Neural cell (in vitro differentiated cells): ENCODE measurements at regions not wholly inside any gene's neighbourhood (a gene's known extent, or its start where the extent isn't known, plus 50 kb on each side); places are given as distances from the start of the nearest gene placed in this dataset.

Experiments
- H2AFZ ChIP-seq: fragments of 200-600, 300-800 bp; sonication (generic), shearing (Covaris generic); 2 replicates; pipeline ENCODE4 v1.6.0; 2014; ENCODE audit warnings: low read depth, mild to moderate bottlenecking, antibody characterized with exemption, low read length, moderate library complexity
- H3F3A ChIP-seq: fragments of 200-600 bp; shearing (Covaris generic); 2 replicates; pipeline ENCODE4 v1.6.1; 2016; ENCODE audit warnings: mild to moderate bottlenecking, moderate library complexity, mixed read lengths, antibody characterized with exemption, low read length; ENCODE audit not compliant: insufficient read depth, poor library complexity, severe bottlenecking
- H3K27ac ChIP-seq: fragments of 200-600, 300-800 bp; sonication (generic), shearing (Covaris generic); 2 replicates; pipeline ENCODE4 v1.5.1; 2014; ENCODE audit warnings: mild to moderate bottlenecking, low read length, moderate library complexity
- H3K27me3 ChIP-seq: fragments of 300-800, 200-600 bp; sonication (generic), shearing (Covaris generic); 2 replicates; pipeline ENCODE4 v1.6.0; 2014; ENCODE audit warnings: mild to moderate bottlenecking, low read depth, low read length, moderate library complexity; ENCODE audit not compliant: insufficient read depth
- H3K36me3 ChIP-seq: fragments of 300-800, 200-600 bp; sonication (generic), shearing (Covaris generic); 2 replicates; pipeline ENCODE4 v1.5.1; 2014; ENCODE audit warnings: mild to moderate bottlenecking, antibody characterized with exemption, low read length, moderate library complexity; ENCODE audit not compliant: insufficient read depth
- H3K4me2 ChIP-seq: fragments of 300-800, 200-600 bp; sonication (generic), shearing (Covaris generic); 2 replicates; pipeline ENCODE4 v1.6.0; 2014; ENCODE audit warnings: mild to moderate bottlenecking, low read length
- H3K4me3 ChIP-seq: fragments of 300-800, 200-600 bp; sonication (generic), shearing (Covaris generic); 2 replicates; pipeline ENCODE4 v1.5.1; 2014; ENCODE audit warnings: mild to moderate bottlenecking, low read length, moderate library complexity
- H3K79me2 ChIP-seq: fragments of 200-600 bp; shearing (Covaris generic); replicated peaks from 2 replicates; pipeline ENCODE4 v1.6.0; 2014; ENCODE audit warnings: mild to moderate bottlenecking, low read length, moderate library complexity; ENCODE audit not compliant: insufficient read depth
- H3K9ac ChIP-seq: fragments of 300-800, 200-600 bp; sonication (generic), shearing (Covaris generic); 2 replicates; pipeline ENCODE4 v1.6.1; 2016; ENCODE audit warnings: mild to moderate bottlenecking, low read length, mixed read lengths
- H3K9me2 ChIP-seq: fragments of 200-600 bp; shearing (Covaris generic); 2 replicates; pipeline ENCODE4 v1.6.1; 2016; ENCODE audit warnings: mild to moderate bottlenecking, low read length, mixed read lengths; ENCODE audit not compliant: insufficient read depth
- H3K9me3 ChIP-seq: fragments of 200-600, 300-800 bp; sonication (generic), shearing (Covaris generic); 2 replicates; pipeline ENCODE4 v1.6.1; 2016; ENCODE audit warnings: mild to moderate bottlenecking, mixed run types, low read length, moderate library complexity, mixed read lengths
- H4K20me1 ChIP-seq: fragments of 200-600 bp; shearing (Covaris generic); 2 replicates; pipeline ENCODE4 v1.6.1; 2016; ENCODE audit warnings: mild to moderate bottlenecking, mixed run types; ENCODE audit not compliant: insufficient read depth
- EP300 ChIP-seq: fragments of 450-650 bp; conservative IDR thresholded peaks from 2 replicates; pipeline ENCODE4 v1.6.1; 2014; ENCODE audit warnings: antibody characterized with exemption, mild to moderate bottlenecking, moderate library complexity; ENCODE audit not compliant: poor library complexity, severe bottlenecking
- EZH2 ChIP-seq: fragments of 200-600, 300-800 bp; shearing (Covaris generic), sonication (generic); IDR thresholded peaks from 2 replicates; pipeline ENCODE4 v1.6.1; 2014; ENCODE audit warnings: antibody characterized with exemption, low read length, borderline replicate concordance, mild to moderate bottlenecking; ENCODE audit not compliant: insufficient read depth, poor library complexity, severe bottlenecking
- MXI1 ChIP-seq: fragments of 450-650 bp; conservative IDR thresholded peaks from 2 replicates; pipeline ENCODE4 v1.6.1; 2014; ENCODE audit warnings: antibody characterized with exemption, mild to moderate bottlenecking; ENCODE audit not compliant: poor library complexity, severe bottlenecking
- POLR2AphosphoS5 ChIP-seq: IDR thresholded peaks from 2 replicates; pipeline ENCODE4 v1.6.1; 2012
- RAD21 ChIP-seq: fragments of 450-650 bp; conservative IDR thresholded peaks from 2 replicates; pipeline ENCODE4 v1.6.1; 2014; ENCODE audit warnings: antibody characterized with exemption, mild to moderate bottlenecking, moderate library complexity
- SMC3 ChIP-seq: fragments of 450-650 bp; conservative IDR thresholded peaks from 2 replicates; pipeline ENCODE4 v1.6.1; 2014; ENCODE audit warnings: antibody characterized with exemption, mild to moderate bottlenecking, moderate library complexity; ENCODE audit not compliant: poor library complexity
- TAF1 ChIP-seq: IDR thresholded peaks from 2 replicates; pipeline ENCODE4 v1.6.1; 2012; ENCODE audit warnings: low read depth
- TF ChIP-seq, protein P1 (sequence below): IDR thresholded peaks from 2 replicates; pipeline ENCODE4 v1.6.1; 2012; ENCODE audit warnings: borderline replicate concordance
- TF ChIP-seq, protein P2 (sequence below): fragments of 450-650 bp; IDR thresholded peaks from 2 replicates; pipeline ENCODE4 v1.5.1; 2014; ENCODE audit warnings: antibody characterized with exemption, mild to moderate bottlenecking, moderate library complexity; ENCODE audit not compliant: poor library complexity, severe bottlenecking

DNA sequence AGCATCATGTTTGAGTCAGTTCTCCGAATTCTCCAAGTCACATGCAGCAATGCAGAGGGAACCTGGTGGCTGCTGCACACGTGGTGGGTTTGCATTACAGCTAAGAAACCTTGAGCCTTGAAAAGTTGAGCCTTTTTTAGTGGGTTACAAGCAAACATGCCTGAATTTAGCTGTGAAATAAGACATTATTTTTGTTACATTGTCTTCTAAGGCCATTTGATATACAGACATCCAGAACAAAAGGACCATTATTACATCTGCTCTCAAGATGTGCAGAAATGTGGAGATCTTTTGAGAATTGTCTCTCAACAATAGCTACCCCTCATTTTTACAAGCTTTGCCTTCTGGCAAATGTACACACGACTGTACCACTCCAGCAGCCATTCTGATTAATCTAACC is 720.5 kb upstream of the SLC35B3 start:
- Histone ChIP-seq H3K27ac (no peak overlapping the region), H3F3A (no peaks in the 10 kb centered on the region), H3K4me2 (no peak overlapping the region), H2AFZ (no peak overlapping the region), H3K27me3 (no peaks in the 10 kb centered on the region), H3K9me3 (no peaks in the 10 kb centered on the region), H3K36me3 (no peaks in the 10 kb centered on the region), H3K79me2 (no peaks in the 10 kb centered on the region), H3K9me2 (no peaks in the 10 kb centered on the region), H4K20me1 (no peaks in the 10 kb centered on the region), H3K4me3 (no peak overlapping the region), H3K9ac (no peak overlapping the region)
- TF ChIP-seq EP300 (no peak), TAF1 (no peak), RAD21 (no peak), SMC3 (no peak), POLR2AphosphoS5 (no peak), EZH2 (no peak), MXI1 (no peak)
- TF ChIP-seq, protein P1, sequence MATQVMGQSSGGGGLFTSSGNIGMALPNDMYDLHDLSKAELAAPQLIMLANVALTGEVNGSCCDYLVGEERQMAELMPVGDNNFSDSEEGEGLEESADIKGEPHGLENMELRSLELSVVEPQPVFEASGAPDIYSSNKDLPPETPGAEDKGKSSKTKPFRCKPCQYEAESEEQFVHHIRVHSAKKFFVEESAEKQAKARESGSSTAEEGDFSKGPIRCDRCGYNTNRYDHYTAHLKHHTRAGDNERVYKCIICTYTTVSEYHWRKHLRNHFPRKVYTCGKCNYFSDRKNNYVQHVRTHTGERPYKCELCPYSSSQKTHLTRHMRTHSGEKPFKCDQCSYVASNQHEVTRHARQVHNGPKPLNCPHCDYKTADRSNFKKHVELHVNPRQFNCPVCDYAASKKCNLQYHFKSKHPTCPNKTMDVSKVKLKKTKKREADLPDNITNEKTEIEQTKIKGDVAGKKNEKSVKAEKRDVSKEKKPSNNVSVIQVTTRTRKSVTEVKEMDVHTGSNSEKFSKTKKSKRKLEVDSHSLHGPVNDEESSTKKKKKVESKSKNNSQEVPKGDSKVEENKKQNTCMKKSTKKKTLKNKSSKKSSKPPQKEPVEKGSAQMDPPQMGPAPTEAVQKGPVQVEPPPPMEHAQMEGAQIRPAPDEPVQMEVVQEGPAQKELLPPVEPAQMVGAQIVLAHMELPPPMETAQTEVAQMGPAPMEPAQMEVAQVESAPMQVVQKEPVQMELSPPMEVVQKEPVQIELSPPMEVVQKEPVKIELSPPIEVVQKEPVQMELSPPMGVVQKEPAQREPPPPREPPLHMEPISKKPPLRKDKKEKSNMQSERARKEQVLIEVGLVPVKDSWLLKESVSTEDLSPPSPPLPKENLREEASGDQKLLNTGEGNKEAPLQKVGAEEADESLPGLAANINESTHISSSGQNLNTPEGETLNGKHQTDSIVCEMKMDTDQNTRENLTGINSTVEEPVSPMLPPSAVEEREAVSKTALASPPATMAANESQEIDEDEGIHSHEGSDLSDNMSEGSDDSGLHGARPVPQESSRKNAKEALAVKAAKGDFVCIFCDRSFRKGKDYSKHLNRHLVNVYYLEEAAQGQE, result no peak
- TF ChIP-seq, protein P2, sequence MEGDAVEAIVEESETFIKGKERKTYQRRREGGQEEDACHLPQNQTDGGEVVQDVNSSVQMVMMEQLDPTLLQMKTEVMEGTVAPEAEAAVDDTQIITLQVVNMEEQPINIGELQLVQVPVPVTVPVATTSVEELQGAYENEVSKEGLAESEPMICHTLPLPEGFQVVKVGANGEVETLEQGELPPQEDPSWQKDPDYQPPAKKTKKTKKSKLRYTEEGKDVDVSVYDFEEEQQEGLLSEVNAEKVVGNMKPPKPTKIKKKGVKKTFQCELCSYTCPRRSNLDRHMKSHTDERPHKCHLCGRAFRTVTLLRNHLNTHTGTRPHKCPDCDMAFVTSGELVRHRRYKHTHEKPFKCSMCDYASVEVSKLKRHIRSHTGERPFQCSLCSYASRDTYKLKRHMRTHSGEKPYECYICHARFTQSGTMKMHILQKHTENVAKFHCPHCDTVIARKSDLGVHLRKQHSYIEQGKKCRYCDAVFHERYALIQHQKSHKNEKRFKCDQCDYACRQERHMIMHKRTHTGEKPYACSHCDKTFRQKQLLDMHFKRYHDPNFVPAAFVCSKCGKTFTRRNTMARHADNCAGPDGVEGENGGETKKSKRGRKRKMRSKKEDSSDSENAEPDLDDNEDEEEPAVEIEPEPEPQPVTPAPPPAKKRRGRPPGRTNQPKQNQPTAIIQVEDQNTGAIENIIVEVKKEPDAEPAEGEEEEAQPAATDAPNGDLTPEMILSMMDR, result no peak

DNA sequence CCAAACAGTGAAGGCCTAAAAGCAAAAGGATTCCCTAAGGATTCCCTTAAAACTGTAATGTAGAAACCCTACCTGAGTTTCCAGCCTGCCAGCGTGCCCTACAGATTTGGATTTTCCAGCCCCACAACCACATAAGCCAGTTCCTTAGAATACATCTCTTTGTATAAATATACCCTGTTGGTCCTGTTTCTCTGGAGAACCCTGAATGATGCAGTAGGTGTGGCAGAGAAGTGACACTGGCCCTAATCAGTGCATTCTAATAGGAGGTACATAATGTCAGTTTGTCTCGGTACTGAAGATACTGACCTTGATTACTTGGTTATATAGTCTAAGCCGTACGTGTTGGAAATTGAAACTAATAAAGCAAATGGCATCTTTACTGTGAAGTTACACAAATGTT is 707.8 kb upstream of the SLC35B3 start:
- Histone ChIP-seq H3K9me2 (no peaks in the 10 kb centered on the region), H3K4me3 (no peak overlapping the region), H3K9me3 (no peaks in the 10 kb centered on the region), H3K9ac (no peak overlapping the region), H4K20me1 (no peaks in the 10 kb centered on the region), H2AFZ (no peak overlapping the region), H3K36me3 (no peaks in the 10 kb centered on the region), H3K4me2 (no peak overlapping the region), H3K27me3 (no peaks in the 10 kb centered on the region), H3K27ac (no peak overlapping the region), H3F3A (no peaks in the 10 kb centered on the region), H3K79me2 (no peaks in the 10 kb centered on the region)
- TF ChIP-seq TAF1 (no peak), POLR2AphosphoS5 (no peak), MXI1 (no peak), EZH2 (no peak), EP300 (no peak), RAD21 (no peak), SMC3 (no peak)
- TF ChIP-seq, protein P1, result no peak
- TF ChIP-seq, protein P2, result no peak
